ENCODE measurements at regions not wholly inside any gene's neighbourhood (a gene's known extent, or its start where the extent isn't known, plus 50 kb on each side); places are given as distances from the start of the nearest gene placed in this dataset.

- TF ChIP-seq GATA3 (IDR thresholded peaks at IDR 0.05; ENCODE audit: low read depth, low read length) (no peak), GATA2 (IDR thresholded peaks at IDR 0.05; ENCODE audit: low read depth, low read length) (no peak)
These were observed 559.0 kb upstream of the SLC10A2 start for GRCh38 chr13:103625194-103625593.

DNA sequence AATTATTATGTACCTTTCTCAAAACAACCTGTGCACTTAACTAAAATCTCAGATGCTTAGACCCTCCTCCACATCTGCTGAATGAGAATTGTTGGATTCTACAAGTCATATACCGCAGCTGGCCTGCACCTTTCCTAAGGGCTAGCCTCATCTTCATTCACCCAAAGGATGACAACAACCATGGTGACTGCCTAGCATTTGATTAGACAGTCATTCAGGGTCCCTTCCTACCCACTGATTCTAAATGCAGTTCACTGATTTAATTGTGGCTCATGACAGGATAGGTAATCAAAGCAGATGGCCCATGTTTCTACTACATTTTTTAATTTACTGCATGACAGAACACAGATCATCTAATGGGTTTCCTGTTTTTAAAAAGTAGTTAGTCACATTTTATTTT lies 551.9 kb upstream of the SLC10A2 start:
- TF ChIP-seq GATA3 (IDR thresholded peaks at IDR 0.05; ENCODE audit: low read depth, low read length): no peak
- TF ChIP-seq GATA2 (IDR thresholded peaks at IDR 0.05; ENCODE audit: low read depth, low read length): no peak

DNA sequence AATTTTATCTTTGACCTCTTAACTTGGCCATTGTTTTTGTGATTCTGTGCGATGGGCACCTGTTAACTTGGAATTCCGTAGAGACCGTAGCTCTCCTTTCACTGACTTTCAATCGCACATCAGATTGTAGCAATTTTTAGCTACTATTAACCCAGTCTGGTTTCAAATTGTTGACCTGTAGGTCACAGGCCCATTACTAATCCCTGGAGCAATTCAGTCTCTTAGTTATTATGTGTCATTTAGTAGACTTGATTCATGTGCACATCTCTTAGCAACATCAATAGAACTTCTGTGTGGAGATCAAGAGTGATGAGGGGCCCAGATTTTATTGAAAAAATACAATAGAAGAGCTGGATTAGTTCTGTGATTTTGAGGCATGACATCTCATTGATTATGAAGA lies 549.6 kb upstream of the SLC10A2 start:
- no peak for TF ChIP-seq GATA3 (IDR thresholded peaks at IDR 0.05; ENCODE audit: low read depth, low read length)
- TF ChIP-seq GATA2 (IDR thresholded peaks at IDR 0.05; ENCODE audit: low read depth, low read length): no peak

GRCh38 chr13:103614761-103615160 lies 548.5 kb upstream of the SLC10A2 start:
- no peak for TF ChIP-seq GATA3 (IDR thresholded peaks at IDR 0.05; ENCODE audit: low read depth, low read length)
- no peak for TF ChIP-seq GATA2 (IDR thresholded peaks at IDR 0.05; ENCODE audit: low read depth, low read length)

GRCh38 chr13:103607995-103608394 lies 541.8 kb upstream of the SLC10A2 start:
- TF ChIP-seq GATA2 (IDR thresholded peaks at IDR 0.05; ENCODE audit: low read depth, low read length) (no peak), GATA3 (IDR thresholded peaks at IDR 0.05; ENCODE audit: low read depth, low read length) (no peak)

DNA sequence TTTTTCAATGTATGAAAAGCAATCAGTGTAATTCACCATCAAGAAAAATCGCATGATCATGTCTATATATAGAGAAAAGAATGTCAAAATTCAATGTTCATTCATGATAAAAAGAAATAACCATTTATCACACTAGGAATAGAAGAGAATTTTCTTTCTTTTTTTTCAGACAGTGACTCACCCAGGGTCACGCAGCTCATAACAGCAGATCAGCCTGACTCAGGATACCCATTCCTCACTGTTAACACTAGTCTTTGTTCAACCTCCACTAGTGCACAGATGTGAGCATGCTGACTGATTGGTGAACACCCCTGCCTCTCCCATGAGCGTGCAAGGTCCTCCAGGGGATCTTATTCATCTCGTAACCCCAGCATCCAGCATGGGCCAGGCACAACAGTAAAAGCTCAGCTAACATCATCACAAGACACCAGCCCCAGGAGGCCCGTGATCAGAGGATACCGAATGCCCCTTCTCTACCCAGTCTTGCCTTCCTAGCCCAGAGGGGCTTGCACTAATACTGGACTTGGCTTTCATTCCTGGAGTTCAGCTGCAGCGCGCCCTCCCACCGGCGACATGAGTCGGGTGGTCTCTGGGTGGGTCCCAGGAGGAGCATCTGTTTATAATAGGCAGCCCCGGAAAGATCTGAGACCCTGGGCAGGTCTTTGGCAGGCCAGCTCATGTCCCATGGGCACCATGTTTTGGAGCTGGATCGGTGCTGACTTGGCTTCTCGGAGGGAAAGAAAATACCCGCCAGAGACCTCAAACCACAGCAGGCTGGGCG lies 539.5 kb upstream of the SLC10A2 start:
- TF ChIP-seq GATA3 (IDR thresholded peaks at IDR 0.05; ENCODE audit: low read depth, low read length) (no peak), GATA2 (IDR thresholded peaks at IDR 0.05; ENCODE audit: low read depth, low read length) (no peak)

DNA sequence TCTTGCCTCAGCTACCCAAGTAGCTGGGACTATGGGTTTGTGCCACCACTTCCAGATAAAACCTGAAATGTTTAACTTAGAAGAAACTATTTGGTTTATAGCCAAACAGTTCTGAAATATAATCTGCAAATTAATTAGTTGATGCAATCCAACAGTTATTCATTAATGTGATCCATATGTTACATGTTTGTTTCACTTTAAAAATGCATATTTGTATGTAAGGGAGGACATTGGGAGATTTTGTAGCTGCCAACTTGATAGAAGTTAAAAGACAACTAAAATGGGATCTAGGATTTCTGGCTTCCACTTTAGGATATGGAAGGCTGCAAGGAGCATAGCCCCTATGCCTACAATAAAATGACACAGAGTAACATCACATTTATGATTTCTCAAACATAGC lies 532.5 kb upstream of the SLC10A2 start:
- no peak for TF ChIP-seq GATA3 (IDR thresholded peaks at IDR 0.05; ENCODE audit: low read depth, low read length)
- TF ChIP-seq GATA2 (IDR thresholded peaks at IDR 0.05; ENCODE audit: low read depth, low read length): no peak

DNA sequence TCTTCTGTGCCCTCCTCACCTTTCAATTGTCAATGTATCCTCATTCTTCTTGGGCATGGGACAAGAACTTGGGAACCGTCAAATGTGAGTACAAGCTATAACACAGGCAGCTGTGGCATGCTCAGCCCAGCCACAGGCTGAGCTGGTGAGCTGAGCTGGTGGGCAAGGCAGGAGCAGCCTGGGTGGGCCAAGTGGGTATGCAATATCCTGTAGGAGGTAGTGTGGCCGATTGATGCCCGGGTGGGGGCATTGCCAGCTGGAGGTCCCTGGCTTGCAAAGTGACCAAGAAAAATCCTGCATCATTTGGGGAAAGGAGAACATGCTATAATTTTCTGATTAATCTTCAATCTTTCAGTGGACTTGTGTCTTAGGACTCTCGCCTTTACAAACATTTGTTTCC lies 507.2 kb upstream of the SLC10A2 start:
- TF ChIP-seq GATA3 (IDR thresholded peaks at IDR 0.05; ENCODE audit: low read depth, low read length): no peak

GRCh38 chr13:103568314-103568713 lies 502.1 kb upstream of the SLC10A2 start:
- no peak for TF ChIP-seq GATA2 (IDR thresholded peaks at IDR 0.05; ENCODE audit: low read depth, low read length)
- no peak for TF ChIP-seq GATA3 (IDR thresholded peaks at IDR 0.05; ENCODE audit: low read depth, low read length)

- TF ChIP-seq GATA3 (IDR thresholded peaks at IDR 0.05; ENCODE audit: low read depth, low read length) (no peak), GATA2 (IDR thresholded peaks at IDR 0.05; ENCODE audit: low read depth, low read length) (no peak)
These were observed 491.7 kb upstream of the SLC10A2 start for GRCh38 chr13:103557878-103558277.

DNA sequence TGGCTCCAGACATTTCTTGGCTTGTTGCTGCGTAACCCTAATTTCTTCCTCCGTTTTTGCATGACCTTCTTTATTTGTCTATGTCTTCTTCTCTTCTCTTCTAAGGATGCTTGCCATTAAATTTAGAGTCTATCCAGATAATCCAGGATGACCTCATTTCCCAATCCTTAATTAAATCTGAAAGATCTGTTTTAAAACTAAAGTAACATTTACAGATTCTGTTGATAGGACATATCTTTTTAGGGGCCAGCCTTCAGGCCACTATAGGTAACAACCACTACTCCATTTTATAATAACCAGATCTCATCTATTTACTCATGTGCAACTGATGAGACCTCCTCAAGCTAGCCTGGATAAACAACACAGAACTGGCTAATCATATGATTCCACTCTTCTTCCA lies 490.5 kb upstream of the SLC10A2 start:
- peak; percentile 42; the same call in 1 of the 2 replicates for TF ChIP-seq GATA3 (IDR thresholded peaks at IDR 0.05; ENCODE audit: low read depth, low read length)
- no peak for TF ChIP-seq GATA2 (IDR thresholded peaks at IDR 0.05; ENCODE audit: low read depth, low read length)

DNA sequence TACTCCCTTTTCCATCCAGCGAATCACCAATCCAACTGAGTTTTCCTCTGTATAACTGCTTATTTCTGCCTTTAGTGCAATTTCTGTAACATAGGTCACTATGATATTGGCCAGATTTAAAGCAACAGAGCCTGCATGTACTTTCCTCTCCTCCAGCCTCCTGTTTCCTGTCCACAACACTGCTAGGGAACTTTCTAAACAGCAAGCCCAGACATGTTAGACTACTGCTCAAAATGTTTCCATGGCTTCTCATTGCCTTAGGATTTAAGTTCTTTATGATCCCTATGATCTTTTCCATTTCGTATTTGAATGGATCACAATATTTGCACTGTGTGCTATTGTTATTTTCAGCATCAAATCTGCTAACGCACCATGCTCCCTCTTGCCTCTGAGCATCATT lies 481.7 kb upstream of the SLC10A2 start:
- TF ChIP-seq GATA2 (IDR thresholded peaks at IDR 0.05; ENCODE audit: low read depth, low read length) (no peak), GATA3 (IDR thresholded peaks at IDR 0.05; ENCODE audit: low read depth, low read length) (no peak)

- TF ChIP-seq GATA3 (IDR thresholded peaks at IDR 0.05; ENCODE audit: low read depth, low read length) (no peak), GATA2 (IDR thresholded peaks at IDR 0.05; ENCODE audit: low read depth, low read length) (no peak)
These were observed 480.1 kb upstream of the SLC10A2 start for GRCh38 chr13:103546271-103546670.

GRCh38 chr13:103542648-103543047 lies 476.4 kb upstream of the SLC10A2 start:
- TF ChIP-seq GATA3 (IDR thresholded peaks at IDR 0.05; ENCODE audit: low read depth, low read length) (no peak), GATA2 (IDR thresholded peaks at IDR 0.05; ENCODE audit: low read depth, low read length) (no peak)

DNA sequence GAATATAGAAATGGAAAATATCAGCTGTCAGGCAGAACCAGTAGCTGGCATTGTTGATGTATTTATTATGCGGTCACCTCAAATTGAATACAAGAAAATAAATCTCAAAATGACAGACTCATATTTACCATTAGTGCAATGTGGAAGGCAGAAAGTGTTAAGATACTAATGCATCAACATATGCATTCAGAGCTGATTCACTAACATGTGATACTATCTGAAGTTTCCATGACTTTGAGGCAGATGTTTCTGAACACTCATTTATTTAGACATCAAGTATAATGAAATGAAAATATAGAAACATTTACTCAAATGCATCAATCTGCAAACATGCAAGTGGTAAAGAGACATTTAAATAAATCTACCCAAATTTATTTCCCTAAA lies 474.2 kb upstream of the SLC10A2 start:
- TF ChIP-seq GATA3 (IDR thresholded peaks at IDR 0.05; ENCODE audit: low read depth, low read length) (no peak), GATA2 (IDR thresholded peaks at IDR 0.05; ENCODE audit: low read depth, low read length) (no peak)

Data from SH-SY5Y (cell line).